Putamen (tissue), 1 donor: ENCODE measurements at regions not wholly inside any gene's neighbourhood (a gene's known extent, or its start where the extent isn't known, plus 50 kb on each side); places are given as distances from the start of the nearest gene placed in this dataset.
"Not testable (repeated sequence)": the region's sequence is repeated elsewhere in the genome, so short reads cannot be mapped to it uniquely, and the experiment has no call there.

Experiments used
- DNase-seq: peaks from one replicate; pipeline ENCODE4 v3.0.0-alpha.2; 2016; ENCODE audit warnings: low spot score

- DNase-seq, result not testable (repeated sequence)
Observed at GRCh38 chr20:29320216-29320949, 1937.1 kb upstream of the DEFB115 start.

GRCh38 chr20:29323631-29324515 is 1933.6 kb upstream of the DEFB115 start:
- not testable (repeated sequence) for DNase-seq

- not testable (repeated sequence) for DNase-seq
Observed at GRCh38 chr20:29324516-29325303, 1932.8 kb upstream of the DEFB115 start.

- DNase-seq, result no peak
Observed at GRCh38 chr20:29325304-29325640, 1932.2 kb upstream of the DEFB115 start.

GRCh38 chr20:29325781-29326180 is 1931.7 kb upstream of the DEFB115 start:
- DNase-seq, result not testable (repeated sequence)

- DNase-seq, result no peak
Observed at GRCh38 chr20:29326376-29327070, 1930.9 kb upstream of the DEFB115 start.

- DNase-seq, result not testable (repeated sequence)
Observed at GRCh38 chr20:29327600-29328420, 1929.7 kb upstream of the DEFB115 start.

GRCh38 chr20:29330429-29331115 is 1926.9 kb upstream of the DEFB115 start:
- DNase-seq, result not testable (repeated sequence)

- DNase-seq, result no peak
Observed at GRCh38 chr20:29349836-29350235, 1907.6 kb upstream of the DEFB115 start.

- DNase-seq, result not testable (repeated sequence)
Observed at GRCh38 chr20:29375937-29376336, 1881.5 kb upstream of the DEFB115 start.

- DNase-seq, result not testable (repeated sequence)
Observed at GRCh38 chr20:29392853-29393252, 1864.6 kb upstream of the DEFB115 start.

- no peak for DNase-seq
Observed at GRCh38 chr20:29408034-29408695, 1849.3 kb upstream of the DEFB115 start.

GRCh38 chr20:29408707-29409106 is 1848.8 kb upstream of the DEFB115 start:
- not testable (repeated sequence) for DNase-seq

- not testable (repeated sequence) for DNase-seq
Observed at GRCh38 chr20:29409160-29409689, 1848.2 kb upstream of the DEFB115 start.

- no peak for DNase-seq
Observed at GRCh38 chr20:29409833-29410805, 1847.3 kb upstream of the DEFB115 start.

- no peak for DNase-seq
Observed at GRCh38 chr20:29410806-29411457, 1846.5 kb upstream of the DEFB115 start.

- not testable (repeated sequence) for DNase-seq
Observed at GRCh38 chr20:29411458-29411820, 1846.0 kb upstream of the DEFB115 start.

GRCh38 chr20:29419378-29419777 is 1838.1 kb upstream of the DEFB115 start:
- DNase-seq, result no peak
